T-cell (primary cell): ENCODE measurements at regions not wholly inside any gene's neighbourhood (a gene's known extent, or its start where the extent isn't known, plus 50 kb on each side); places are given as distances from the start of the nearest gene placed in this dataset.

Source experiments
- ATAC-seq, 4 experiments: fragments of 200-7000 bp in 3 of 4; fragments of 150-1000 bp in 1 of 4; cut with Tn5 transposase; replicated peaks in 1 of 4; 1 replicate in 3 of 4; 2 replicates in 1 of 4; pipeline ENCODE4 v1.10.0; 2021; ENCODE audit warnings: moderate library complexity in 3 of 4, mild to moderate bottlenecking in 2 of 4, moderate number of reproducible peaks in 1 of 4
- CTCF ChIA-PET, 2 donors: fragments of 300-600 bp; sonication (Branson Sonifier 250); formaldehyde crosslinking; loops; one replicate each; lab custom pipeline; 2022; ENCODE audit warnings: antibody characterized with exemption in 2 of 2; lab: Charles Lee
- POLR2A ChIA-PET, 2 donors: fragments of 300-600 bp; sonication (Branson Sonifier 250); formaldehyde crosslinking; loops; one replicate each; lab custom pipeline; 2022; ENCODE audit warnings: antibody characterized with exemption in 2 of 2; lab: Charles Lee
- DNase-seq, 35 experiments: peaks; one replicate each; pipeline versions ENCODE4 v3.0.0 to v3.0.0-alpha.2; 2013 to 2023
- H3K27ac ChIP-seq: one replicate; pipeline ENCODE4 v1.5.1; 2013; ENCODE audit warnings: low read length
- H3K27me3 ChIP-seq, 2 experiments: replicated peaks in 1 of 2; 1 replicate in 1 of 2; 2 replicates in 1 of 2; pipeline versions ENCODE4 v1.6.1 to v1.7.0; 2013; ENCODE audit warnings: low read length in 1 of 2, mixed read lengths in 1 of 2; ENCODE audit not compliant: control insufficient read depth in 2 of 2, insufficient read depth in 2 of 2; ENCODE audit errors: extremely low read depth in 1 of 2
- H3K36me3 ChIP-seq, 2 donors: 1 replicate in 1 of 2; 2 replicates in 1 of 2; pipeline versions ENCODE4 v1.6.1 to v1.7.0; 2013; ENCODE audit warnings: low read length in 1 of 2; ENCODE audit not compliant: control insufficient read depth in 2 of 2, insufficient read depth in 1 of 2; ENCODE audit errors: extremely low read depth in 1 of 2
- H3K4me1 ChIP-seq, 2 experiments: 1 replicate in 1 of 2; 2 replicates in 1 of 2; pipeline versions ENCODE4 v1.6.1 to v1.7.0; 2013; ENCODE audit warnings: low read length in 2 of 2, mixed read lengths in 1 of 2; ENCODE audit not compliant: insufficient read depth in 2 of 2, control insufficient read depth in 1 of 2; ENCODE audit errors: extremely low read depth in 1 of 2
- H3K4me3 ChIP-seq, 2 donors: 1 replicate in 1 of 2; 2 replicates in 1 of 2; pipeline versions ENCODE4 v1.5.1 to v1.7.0; 2013; ENCODE audit warnings: mild to moderate bottlenecking in 2 of 2, low read length in 1 of 2, moderate library complexity in 1 of 2; ENCODE audit not compliant: control insufficient read depth in 1 of 2; ENCODE audit errors: extremely low read depth in 1 of 2
- H3K9me3 ChIP-seq: 2 replicates; pipeline ENCODE4 v1.7.0; 2013
- H3K27ac Mint-ChIP-seq, 2 donors: one replicate each; pipeline ENCODE4 v1.8.0; 2020 to 2021; ENCODE audit warnings: mild to moderate bottlenecking in 2 of 2, mixed read lengths in 2 of 2
- H3K27me3 Mint-ChIP-seq, 2 donors: one replicate each; pipeline ENCODE4 v1.8.0; 2021 to 2022; ENCODE audit warnings: mixed read lengths in 2 of 2
- H3K36me3 Mint-ChIP-seq: one replicate; pipeline ENCODE4 v1.8.0; 2021; ENCODE audit warnings: mixed read lengths
- H3K4me1 Mint-ChIP-seq, 3 donors: one replicate each; pipeline ENCODE4 v1.8.0; 2020 to 2022; ENCODE audit warnings: mixed read lengths in 3 of 3, mild to moderate bottlenecking in 1 of 3
- H3K4me3 Mint-ChIP-seq, 3 donors: one replicate each; pipeline ENCODE4 v1.8.0; 2020 to 2022; ENCODE audit warnings: mild to moderate bottlenecking in 3 of 3, mixed read lengths in 3 of 3, moderate library complexity in 3 of 3
- H3K9me3 Mint-ChIP-seq, 3 donors: one replicate each; pipeline ENCODE4 v1.8.0; 2020 to 2022; ENCODE audit warnings: mixed read lengths in 3 of 3
- WGBS: methylation state at CpG from one replicate; pipeline ENCODE4 v1.1.5; 2013; ENCODE audit warnings: missing lambda C conversion rate; ENCODE audit not compliant: insufficient coverage; 5-methylcytosine and 5-hydroxymethylcytosine counted together

GRCh38 chr6:92715991-92716390 is 703.4 kb downstream of the EPHA7 start:
- Mint-ChIP-seq H3K36me3 (no peaks in the 10 kb centered on the region), H3K9me3 (peaks cover 5 to 14% (median 14%) of the 10 kb centered on the region in 3 donors), H3K4me1 (no peaks in the 10 kb centered on the region), H3K27me3 (no peaks in the 10 kb centered on the region), H3K4me3 (no peak overlapping the region), H3K27ac (no peak overlapping the region)
- ATAC-seq: no peak
- CTCF ChIA-PET: no interaction called here
- DNase-seq: no peak
- Histone ChIP-seq H3K27me3 (no peaks in the 10 kb centered on the region), H3K9me3 (no peaks in the 10 kb centered on the region), H3K4me3 (no peak overlapping the region), H3K4me1 (no peaks in the 10 kb centered on the region), H3K36me3 (no peaks in the 10 kb centered on the region), H3K27ac (no peak overlapping the region)
- POLR2A ChIA-PET: no interaction called here

GRCh38 chr6:92714346-92714745 is 705.0 kb downstream of the EPHA7 start:
- H3K9me3 Mint-ChIP-seq: peaks cover 0 to 6% (median 3%) of the 10 kb centered on the region in 3 donors
- ChIA-PET POLR2A (no interaction called here), CTCF (interaction anchor here in 1 of 2 donors (0.7 to 0.8 kb wide), 2 partner anchors 47 to 54 kb away, joined by 3 read pairs; no protein-coding TSS in a partner anchor)
- H3K4me3 Mint-ChIP-seq: no peak overlapping the region
- Histone ChIP-seq H3K4me3 (no peak overlapping the region), H3K4me1 (no peaks in the 10 kb centered on the region), H3K36me3 (no peaks in the 10 kb centered on the region), H3K27ac (no peak overlapping the region), H3K27me3 (no peaks in the 10 kb centered on the region), H3K9me3 (no peaks in the 10 kb centered on the region)
- H3K4me1 Mint-ChIP-seq: no peaks in the 10 kb centered on the region
- ATAC-seq: no peak
- no peak overlapping the region for H3K27ac Mint-ChIP-seq
- no peak for DNase-seq
- no peaks in the 10 kb centered on the region for H3K36me3 Mint-ChIP-seq
- H3K27me3 Mint-ChIP-seq: no peaks in the 10 kb centered on the region

GRCh38 chr6:92710048-92710447 is 709.3 kb downstream of the EPHA7 start:
- ATAC-seq: no peak
- no peaks in the 10 kb centered on the region for H3K9me3 ChIP-seq
- no peak overlapping the region for H3K4me3 ChIP-seq
- CTCF ChIA-PET: no interaction called here
- POLR2A ChIA-PET: no interaction called here
- H3K27me3 Mint-ChIP-seq: no peaks in the 10 kb centered on the region
- H3K9me3 Mint-ChIP-seq: peaks cover 0 to 7% (median 4%) of the 10 kb centered on the region in 3 donors
- no peak for DNase-seq
- no peak overlapping the region for H3K27ac Mint-ChIP-seq
- no peak overlapping the region for H3K27ac ChIP-seq
- no peaks in the 10 kb centered on the region for H3K27me3 ChIP-seq
- no peaks in the 10 kb centered on the region for H3K36me3 Mint-ChIP-seq
- H3K4me1 Mint-ChIP-seq: no peaks in the 10 kb centered on the region
- H3K4me3 Mint-ChIP-seq: no peak overlapping the region
- no CpG with 5 or more reads among the region's 3 CpGs for WGBS
- no peaks in the 10 kb centered on the region for H3K36me3 ChIP-seq
- H3K4me1 ChIP-seq: no peaks in the 10 kb centered on the region

GRCh38 chr6:92708945-92709344 is 710.4 kb downstream of the EPHA7 start:
- H3K36me3 Mint-ChIP-seq: no peaks in the 10 kb centered on the region
- POLR2A ChIA-PET: no interaction called here
- no peak overlapping the region for H3K27ac ChIP-seq
- no peaks in the 10 kb centered on the region for H3K4me1 ChIP-seq
- H3K9me3 ChIP-seq: no peaks in the 10 kb centered on the region
- H3K27me3 ChIP-seq: no peaks in the 10 kb centered on the region
- no peaks in the 10 kb centered on the region for H3K27me3 Mint-ChIP-seq
- CTCF ChIA-PET: no interaction called here
- H3K4me1 Mint-ChIP-seq: no peaks in the 10 kb centered on the region
- H3K9me3 Mint-ChIP-seq: peaks cover 0 to 7% (median 4%) of the 10 kb centered on the region in 3 donors
- no peak overlapping the region for H3K4me3 ChIP-seq
- H3K27ac Mint-ChIP-seq: no peak overlapping the region
- DNase-seq: no peak
- no CpG with 5 or more reads among the region's 1 CpG for WGBS
- no peaks in the 10 kb centered on the region for H3K36me3 ChIP-seq
- no peak for ATAC-seq
- H3K4me3 Mint-ChIP-seq: no peak overlapping the region

GRCh38 chr6:92708270-92708669 is 711.1 kb downstream of the EPHA7 start:
- Mint-ChIP-seq H3K27me3 (no peaks in the 10 kb centered on the region), H3K4me3 (no peak overlapping the region), H3K36me3 (no peaks in the 10 kb centered on the region), H3K4me1 (no peaks in the 10 kb centered on the region), H3K9me3 (peaks cover 0 to 7% (median 4%) of the 10 kb centered on the region in 3 donors), H3K27ac (no peak overlapping the region)
- no CpG with 5 or more reads among the region's 1 CpG for WGBS
- Histone ChIP-seq H3K4me1 (no peaks in the 10 kb centered on the region), H3K4me3 (no peak overlapping the region), H3K27me3 (no peaks in the 10 kb centered on the region), H3K27ac (no peak overlapping the region), H3K9me3 (no peaks in the 10 kb centered on the region), H3K36me3 (no peaks in the 10 kb centered on the region)
- ATAC-seq (no peak), DNase-seq (no peak)
- ChIA-PET POLR2A (no interaction called here), CTCF (no interaction called here)

- no peak for ATAC-seq
- Mint-ChIP-seq H3K36me3 (no peaks in the 10 kb centered on the region), H3K27me3 (no peaks in the 10 kb centered on the region), H3K27ac (no peak overlapping the region), H3K4me3 (no peak overlapping the region), H3K4me1 (no peaks in the 10 kb centered on the region), H3K9me3 (peaks cover 0 to 7% (median 4%) of the 10 kb centered on the region in 3 donors)
- no peaks in the 10 kb centered on the region for H3K9me3 ChIP-seq
- no peaks in the 10 kb centered on the region for H3K4me1 ChIP-seq
- H3K27ac ChIP-seq: no peak overlapping the region
- H3K36me3 ChIP-seq: no peaks in the 10 kb centered on the region
- CTCF ChIA-PET: no interaction called here
- no peak for DNase-seq
- no peak overlapping the region for H3K4me3 ChIP-seq
- POLR2A ChIA-PET: no interaction called here
- H3K27me3 ChIP-seq: no peaks in the 10 kb centered on the region
These were observed 712.4 kb downstream of the EPHA7 start for GRCh38 chr6:92706976-92707375.

GRCh38 chr6:92701425-92702096 is 717.8 kb downstream of the EPHA7 start:
- no peaks in the 10 kb centered on the region for H3K27me3 Mint-ChIP-seq
- H3K4me3 ChIP-seq: no peak overlapping the region
- H3K4me3 Mint-ChIP-seq: no peak overlapping the region
- no peaks in the 10 kb centered on the region for H3K36me3 ChIP-seq
- H3K9me3 ChIP-seq: no peaks in the 10 kb centered on the region
- CTCF ChIA-PET: no interaction called here
- no peaks in the 10 kb centered on the region for H3K4me1 ChIP-seq
- peaks cover 0 to 3% (median 3%) of the 10 kb centered on the region in 3 donors for H3K9me3 Mint-ChIP-seq
- no peaks in the 10 kb centered on the region for H3K36me3 Mint-ChIP-seq
- no peak for ATAC-seq
- H3K27ac Mint-ChIP-seq: no peak overlapping the region
- H3K27me3 ChIP-seq: no peaks in the 10 kb centered on the region
- POLR2A ChIA-PET: no interaction called here
- WGBS: 100% methylated on average over 3 of the region's 10 CpGs
- no peaks in the 10 kb centered on the region for H3K4me1 Mint-ChIP-seq
- no peak for DNase-seq
- no peak overlapping the region for H3K27ac ChIP-seq
